Keratinocyte (primary cell): ENCODE measurements at regions not wholly inside any gene's neighbourhood (a gene's known extent, or its start where the extent isn't known, plus 50 kb on each side); places are given as distances from the start of the nearest gene placed in this dataset.

Experiments
- DNase-seq: peaks from one replicate; pipeline ENCODE4 v3.0.0-alpha.2; 2011; ENCODE audit warnings: low read depth, missing footprints, low spot score
- FAIRE-seq: peaks from 2 replicates; lab custom pipeline; 2011; peaks lifted over from hg19 to GRCh38; lab: Jason Lieb, UNC
- H2AFZ ChIP-seq: 2 replicates; pipeline ENCODE4 v1.6.0; 2012; ENCODE audit warnings: low read length, control low read depth, inconsistent platforms; ENCODE audit not compliant: control insufficient read depth
- H3K27ac ChIP-seq: 2 replicates; pipeline ENCODE4 v1.5.1; 2011; ENCODE audit warnings: low read length; ENCODE audit not compliant: control insufficient read depth, insufficient read depth
- H3K27me3 ChIP-seq: 3 replicates; pipeline ENCODE4 v1.6.0; 2011; ENCODE audit warnings: low read length; ENCODE audit not compliant: control insufficient read depth, insufficient read depth; ENCODE audit errors: extremely low read depth
- H3K36me3 ChIP-seq, 2 experiments: 2 replicates in 1 of 2; 3 replicates in 1 of 2; pipeline ENCODE4 v1.5.1; 2011; ENCODE audit warnings: low read length in 2 of 2, mild to moderate bottlenecking in 1 of 2; ENCODE audit not compliant: control insufficient read depth in 2 of 2, insufficient read depth in 2 of 2; ENCODE audit errors: extremely low read depth in 1 of 2
- H3K4me1 ChIP-seq: 3 replicates; pipeline ENCODE4 v1.5.1; 2011; ENCODE audit warnings: low read length; ENCODE audit not compliant: control insufficient read depth, insufficient read depth; ENCODE audit errors: extremely low read depth
- H3K4me2 ChIP-seq: 3 replicates; pipeline ENCODE4 v1.6.0; 2011; ENCODE audit warnings: low read depth, low read length; ENCODE audit not compliant: control insufficient read depth, insufficient read depth; ENCODE audit errors: extremely low read depth
- H3K4me3 ChIP-seq, 3 experiments: fragments of 200-600 bp in 1 of 3; sonication (generic) in 1 of 3; 2 replicates in 2 of 3; 3 replicates in 1 of 3; pipeline ENCODE4 v1.5.1; 2011 to 2016; ENCODE audit warnings: low read length in 3 of 3, mild to moderate bottlenecking in 3 of 3, control low read depth in 2 of 3, inconsistent platforms in 1 of 3, low read depth in 1 of 3, mixed read lengths in 1 of 3, mixed run types in 1 of 3, moderate library complexity in 1 of 3; ENCODE audit not compliant: control insufficient read depth in 2 of 3, insufficient read depth in 2 of 3; ENCODE audit errors: extremely low read depth in 1 of 3
- H3K79me2 ChIP-seq: 2 replicates; pipeline ENCODE4 v1.6.0; 2012; ENCODE audit warnings: low read length; ENCODE audit not compliant: control insufficient read depth, insufficient read depth
- H3K9ac ChIP-seq: 3 replicates; pipeline ENCODE4 v1.6.0; 2011; ENCODE audit warnings: low read length; ENCODE audit not compliant: control insufficient read depth, insufficient read depth; ENCODE audit errors: extremely low read depth
- H3K9me1 ChIP-seq: 3 replicates; pipeline ENCODE4 v1.6.0; 2011; ENCODE audit warnings: low read length; ENCODE audit not compliant: control insufficient read depth, insufficient read depth; ENCODE audit errors: extremely low read depth
- H3K9me3 ChIP-seq: 2 replicates; pipeline ENCODE4 v1.5.1; 2012; ENCODE audit warnings: low read depth, low read length; ENCODE audit not compliant: control insufficient read depth
- H4K20me1 ChIP-seq: 3 replicates; pipeline ENCODE4 v1.6.0; 2011; ENCODE audit warnings: low read length; ENCODE audit not compliant: control insufficient read depth, insufficient read depth; ENCODE audit errors: extremely low read depth
- EZH2 ChIP-seq: IDR thresholded peaks from one replicate; pipeline ENCODE4 v1.6.1; 2012; ENCODE audit warnings: inconsistent platforms, mild to moderate bottlenecking, low read length, moderate library complexity
- dilution Hi-C: fragments of 300-500 bp; cut with MboI; formaldehyde crosslinking; loops from one replicate; pipeline ENCODE4 v1.7.0; 2020; ENCODE audit warnings: low sequenced_read_pairs; ENCODE audit not compliant: extremely low pct_ligation_motif_present
- TF ChIP-seq, protein P1 (sequence below), 3 experiments: IDR thresholded peaks in 1 of 3; conservative IDR thresholded peaks in 1 of 3; optimal IDR thresholded peaks in 1 of 3; 2 replicates in 2 of 3; 3 replicates in 1 of 3; pipeline versions ENCODE3 to v1.5.1; 2011; ENCODE audit warnings: low read length in 3 of 3, mild to moderate bottlenecking in 3 of 3, moderate library complexity in 2 of 3, control low read depth in 1 of 3, inconsistent platforms in 1 of 3; ENCODE audit not compliant: insufficient read depth in 2 of 3; ENCODE audit errors: extremely low read depth in 1 of 3

DNA sequence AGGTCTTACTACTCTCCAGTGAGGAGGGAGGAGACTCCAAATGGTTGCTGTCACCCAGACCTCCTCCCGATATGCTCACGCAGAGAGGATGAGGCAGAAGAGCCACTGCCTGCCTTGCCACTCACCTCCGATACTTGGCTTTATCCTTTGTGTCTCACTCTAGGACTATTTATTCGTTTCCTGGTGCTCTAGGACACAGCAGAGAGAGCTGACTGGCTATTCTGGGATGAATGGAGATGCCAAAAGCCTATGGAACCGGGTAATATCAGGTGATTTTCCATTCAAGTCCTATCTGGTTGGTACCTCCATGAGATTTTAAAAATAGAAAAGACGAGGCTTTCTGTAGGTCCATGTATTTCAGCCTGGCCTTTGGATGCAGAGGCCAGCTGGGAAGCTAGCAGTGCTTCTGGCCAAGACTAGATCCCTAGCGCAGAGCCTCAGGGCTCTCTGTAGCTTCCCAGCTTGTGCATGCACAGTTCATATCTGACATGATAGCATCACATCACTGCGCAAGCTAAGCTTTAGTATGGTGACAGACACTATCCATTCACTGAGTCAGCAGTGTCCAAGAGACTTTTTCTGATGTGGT lies 239.0 kb upstream of the ANKRD30A start:
- dilution Hi-C loops: no loop called here

DNA sequence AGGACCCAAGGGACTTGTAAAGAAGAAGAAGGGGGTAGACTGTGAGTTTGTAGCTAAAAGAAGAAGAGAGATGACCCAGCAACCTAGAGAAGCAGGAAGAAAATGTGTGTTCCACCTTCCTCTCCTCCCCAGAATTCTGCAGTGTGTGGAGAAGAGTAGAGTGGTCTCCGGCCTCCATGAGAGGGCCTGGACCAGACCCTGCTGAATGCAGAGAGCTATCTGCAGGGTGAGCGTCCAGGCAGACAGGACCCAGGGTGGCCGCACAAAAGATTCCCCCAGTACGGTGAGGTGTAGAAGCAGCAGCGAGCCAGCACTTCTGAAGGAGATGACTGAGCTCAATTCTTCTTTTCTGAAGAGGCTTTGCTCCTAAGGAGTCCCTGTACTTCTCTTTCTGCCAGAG lies 239.7 kb upstream of the ANKRD30A start:
- Histone ChIP-seq H3K9me1 (no peaks in the 10 kb centered on the region), H3K9ac (no peak overlapping the region), H3K36me3 (no peaks in the 10 kb centered on the region), H3K9me3 (no peaks in the 10 kb centered on the region), H4K20me1 (no peaks in the 10 kb centered on the region), H3K79me2 (no peaks in the 10 kb centered on the region), H3K27ac (no peak overlapping the region), H2AFZ (no peak overlapping the region), H3K27me3 (no peaks in the 10 kb centered on the region), H3K4me3 (no peak overlapping the region), H3K4me2 (no peak overlapping the region), H3K4me1 (no peaks in the 10 kb centered on the region)
- DNase-seq (no peak), FAIRE-seq (no peak)
- dilution Hi-C loops: no loop called here
- TF ChIP-seq, protein P1, sequence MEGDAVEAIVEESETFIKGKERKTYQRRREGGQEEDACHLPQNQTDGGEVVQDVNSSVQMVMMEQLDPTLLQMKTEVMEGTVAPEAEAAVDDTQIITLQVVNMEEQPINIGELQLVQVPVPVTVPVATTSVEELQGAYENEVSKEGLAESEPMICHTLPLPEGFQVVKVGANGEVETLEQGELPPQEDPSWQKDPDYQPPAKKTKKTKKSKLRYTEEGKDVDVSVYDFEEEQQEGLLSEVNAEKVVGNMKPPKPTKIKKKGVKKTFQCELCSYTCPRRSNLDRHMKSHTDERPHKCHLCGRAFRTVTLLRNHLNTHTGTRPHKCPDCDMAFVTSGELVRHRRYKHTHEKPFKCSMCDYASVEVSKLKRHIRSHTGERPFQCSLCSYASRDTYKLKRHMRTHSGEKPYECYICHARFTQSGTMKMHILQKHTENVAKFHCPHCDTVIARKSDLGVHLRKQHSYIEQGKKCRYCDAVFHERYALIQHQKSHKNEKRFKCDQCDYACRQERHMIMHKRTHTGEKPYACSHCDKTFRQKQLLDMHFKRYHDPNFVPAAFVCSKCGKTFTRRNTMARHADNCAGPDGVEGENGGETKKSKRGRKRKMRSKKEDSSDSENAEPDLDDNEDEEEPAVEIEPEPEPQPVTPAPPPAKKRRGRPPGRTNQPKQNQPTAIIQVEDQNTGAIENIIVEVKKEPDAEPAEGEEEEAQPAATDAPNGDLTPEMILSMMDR (optimal IDR thresholded peaks at IDR 0.05 in 1 of 3, IDR thresholded peaks at IDR 0.05 in 1 of 3, conservative IDR thresholded peaks at IDR 0.05 in 1 of 3; ENCODE audit: extremely low read depth in 1 of 3, insufficient read depth in 2 of 3, low read length in 3 of 3): no peak
- no peak for TF ChIP-seq EZH2

More for the DNA sequence above, 239.0 kb upstream of the ANKRD30A start:
- Histone ChIP-seq H3K4me2 (no peak overlapping the region), H4K20me1 (no peaks in the 10 kb centered on the region), H3K27ac (no peak overlapping the region), H3K9ac (no peak overlapping the region), H3K36me3 (no peaks in the 10 kb centered on the region), H3K4me1 (no peaks in the 10 kb centered on the region), H3K79me2 (no peaks in the 10 kb centered on the region), H3K4me3 (no peak overlapping the region), H2AFZ (no peak overlapping the region), H3K27me3 (no peaks in the 10 kb centered on the region), H3K9me3 (no peaks in the 10 kb centered on the region), H3K9me1 (no peaks in the 10 kb centered on the region)
- DNase-seq (no peak), FAIRE-seq (no peak)
- TF ChIP-seq EZH2: no peak
- TF ChIP-seq, protein P1 (optimal IDR thresholded peaks at IDR 0.05 in 1 of 3, IDR thresholded peaks at IDR 0.05 in 1 of 3, conservative IDR thresholded peaks at IDR 0.05 in 1 of 3; ENCODE audit: extremely low read depth in 1 of 3, insufficient read depth in 2 of 3, low read length in 3 of 3): no peak
